ENCODE measurements at regions not wholly inside any gene's neighbourhood (a gene's known extent, or its start where the extent isn't known, plus 50 kb on each side); places are given as distances from the start of the nearest gene placed in this dataset.

DNA sequence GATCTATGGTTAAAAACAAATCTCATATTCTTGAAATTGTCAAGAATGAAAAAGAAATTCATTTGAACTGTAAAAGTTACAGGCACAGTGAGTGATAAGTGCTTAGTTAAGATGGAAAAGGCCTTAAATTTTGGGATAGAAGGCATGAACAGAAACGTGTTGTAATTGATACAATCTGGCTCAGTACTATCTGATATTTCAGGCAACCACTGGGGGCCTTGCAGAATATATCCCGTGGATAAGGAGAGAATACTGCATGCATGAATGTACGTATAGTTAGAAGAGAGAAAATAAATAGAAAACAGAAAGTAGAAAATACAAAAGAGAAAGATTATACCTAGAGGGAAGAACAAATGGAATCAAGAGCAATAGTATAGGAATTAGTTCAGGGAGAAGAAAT lies 741.4 kb upstream of the CCDC54 start:
- DNase-seq (ENCODE audit: low read depth), result no peak
- TF ChIP-seq, protein P1, sequence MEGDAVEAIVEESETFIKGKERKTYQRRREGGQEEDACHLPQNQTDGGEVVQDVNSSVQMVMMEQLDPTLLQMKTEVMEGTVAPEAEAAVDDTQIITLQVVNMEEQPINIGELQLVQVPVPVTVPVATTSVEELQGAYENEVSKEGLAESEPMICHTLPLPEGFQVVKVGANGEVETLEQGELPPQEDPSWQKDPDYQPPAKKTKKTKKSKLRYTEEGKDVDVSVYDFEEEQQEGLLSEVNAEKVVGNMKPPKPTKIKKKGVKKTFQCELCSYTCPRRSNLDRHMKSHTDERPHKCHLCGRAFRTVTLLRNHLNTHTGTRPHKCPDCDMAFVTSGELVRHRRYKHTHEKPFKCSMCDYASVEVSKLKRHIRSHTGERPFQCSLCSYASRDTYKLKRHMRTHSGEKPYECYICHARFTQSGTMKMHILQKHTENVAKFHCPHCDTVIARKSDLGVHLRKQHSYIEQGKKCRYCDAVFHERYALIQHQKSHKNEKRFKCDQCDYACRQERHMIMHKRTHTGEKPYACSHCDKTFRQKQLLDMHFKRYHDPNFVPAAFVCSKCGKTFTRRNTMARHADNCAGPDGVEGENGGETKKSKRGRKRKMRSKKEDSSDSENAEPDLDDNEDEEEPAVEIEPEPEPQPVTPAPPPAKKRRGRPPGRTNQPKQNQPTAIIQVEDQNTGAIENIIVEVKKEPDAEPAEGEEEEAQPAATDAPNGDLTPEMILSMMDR (IDR thresholded peaks at IDR 0.05; ENCODE audit: insufficient read depth, low read length), result no peak
- no peak overlapping the region for H3K4me3 ChIP-seq (ENCODE audit: low read depth, low read length)

DNA sequence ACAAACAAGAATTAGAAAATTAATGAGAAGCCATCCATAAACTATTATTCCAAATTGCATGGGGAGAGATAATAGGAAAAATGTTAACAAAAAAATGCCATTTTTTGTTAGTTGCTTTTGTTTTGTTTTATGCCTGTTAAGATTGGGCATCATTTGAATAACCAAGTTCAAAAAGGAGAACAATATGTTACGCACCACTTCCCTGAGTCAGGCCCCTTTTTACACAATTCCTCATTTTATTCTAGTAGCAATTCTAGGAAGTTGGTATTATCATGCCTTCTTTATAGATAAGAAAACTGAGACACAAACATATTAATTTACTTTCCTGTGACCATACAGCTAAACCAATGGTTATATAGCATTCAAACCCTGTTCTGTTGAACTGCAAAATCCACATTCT lies 736.9 kb upstream of the CCDC54 start:
- DNase-seq (ENCODE audit: low read depth), result no peak
- TF ChIP-seq, protein P1 (IDR thresholded peaks at IDR 0.05; ENCODE audit: insufficient read depth, low read length), result no peak
- H3K4me3 ChIP-seq (ENCODE audit: low read depth, low read length), result no peak overlapping the region

DNA sequence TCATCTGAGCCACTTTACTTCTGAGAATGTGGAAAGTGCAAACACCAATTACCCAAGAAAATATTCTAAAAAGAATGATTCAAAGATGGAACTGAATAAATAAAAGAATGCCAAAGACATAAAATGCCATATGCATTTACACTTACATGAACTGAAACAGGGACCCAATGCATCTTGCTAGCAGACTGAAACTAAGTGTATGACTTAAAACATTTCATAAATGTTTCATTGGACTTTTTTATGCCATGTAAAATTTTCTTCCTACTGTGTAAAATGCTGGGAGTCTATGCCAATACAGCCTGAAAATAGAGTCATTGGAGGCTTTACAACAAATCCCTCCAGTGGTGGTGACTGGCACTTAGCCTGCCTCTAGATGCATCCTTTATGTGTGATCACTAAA lies 735.1 kb upstream of the CCDC54 start:
- DNase-seq (ENCODE audit: low read depth), result no peak
- TF ChIP-seq, protein P1 (IDR thresholded peaks at IDR 0.05; ENCODE audit: insufficient read depth, low read length), result no peak
- H3K4me3 ChIP-seq (ENCODE audit: low read depth, low read length), result no peak overlapping the region

DNA sequence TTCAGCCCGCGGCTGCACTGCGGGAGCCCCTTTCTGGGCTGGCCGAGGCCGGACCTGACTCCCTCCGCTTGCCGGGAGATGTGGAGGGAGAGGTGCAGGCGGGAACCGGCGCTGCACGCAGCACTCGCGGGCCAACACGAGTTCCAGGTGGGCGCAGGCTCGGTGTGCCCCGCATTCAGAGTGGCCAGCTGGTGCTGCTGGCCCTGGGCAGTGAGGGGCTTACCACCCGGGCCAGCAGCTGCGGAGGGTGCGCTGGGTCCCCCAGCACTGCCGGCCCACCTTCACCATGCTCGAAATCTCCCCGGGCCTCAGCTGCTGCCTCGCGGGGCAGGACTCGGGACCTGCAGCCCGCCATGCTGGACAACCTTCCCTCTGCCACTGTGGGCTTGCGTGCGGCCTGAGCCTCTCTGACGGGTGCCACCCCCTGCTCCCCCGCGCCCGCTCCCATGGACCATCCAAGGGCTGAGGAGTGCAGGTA lies 733.5 kb upstream of the CCDC54 start:
- TF ChIP-seq, protein P1 (IDR thresholded peaks at IDR 0.05; ENCODE audit: insufficient read depth, low read length), result no peak
- DNase-seq (ENCODE audit: low read depth), result no peak
- H3K4me3 ChIP-seq (ENCODE audit: low read depth, low read length), result no peak overlapping the region

DNA sequence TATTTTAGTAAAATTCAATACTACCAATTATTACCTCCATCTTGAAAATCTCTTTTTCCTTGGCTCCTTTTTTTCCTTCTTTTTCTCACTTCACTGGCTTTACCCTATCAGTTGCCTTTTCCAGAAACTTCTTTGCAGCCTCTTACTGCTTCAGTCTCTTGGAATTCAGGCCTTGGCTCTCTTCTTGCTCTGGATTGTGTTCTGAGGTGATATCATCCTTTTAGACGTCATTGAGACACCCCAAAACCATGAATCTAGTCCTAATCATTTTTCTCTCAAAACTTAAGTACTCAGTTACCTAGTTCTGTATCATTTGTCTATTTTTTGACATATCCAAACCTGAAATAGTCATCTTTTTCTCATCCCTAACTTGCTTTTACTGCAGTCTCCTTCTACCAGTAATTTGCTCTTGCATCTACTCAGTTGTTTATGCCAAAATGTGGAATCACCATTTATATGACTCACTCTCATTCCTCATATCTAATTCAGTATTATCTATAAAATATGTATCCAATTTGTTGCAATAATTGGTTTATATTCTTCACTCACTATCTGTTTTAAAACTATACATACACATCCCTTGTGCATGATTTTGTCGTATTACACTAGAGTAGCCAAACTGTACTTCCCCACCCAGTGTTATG lies 703.2 kb upstream of the CCDC54 start:
- peak; percentile 68 for DNase-seq (ENCODE audit: low read depth)
- TF ChIP-seq, protein P1 (IDR thresholded peaks at IDR 0.05; ENCODE audit: insufficient read depth, low read length), result no peak

DNA sequence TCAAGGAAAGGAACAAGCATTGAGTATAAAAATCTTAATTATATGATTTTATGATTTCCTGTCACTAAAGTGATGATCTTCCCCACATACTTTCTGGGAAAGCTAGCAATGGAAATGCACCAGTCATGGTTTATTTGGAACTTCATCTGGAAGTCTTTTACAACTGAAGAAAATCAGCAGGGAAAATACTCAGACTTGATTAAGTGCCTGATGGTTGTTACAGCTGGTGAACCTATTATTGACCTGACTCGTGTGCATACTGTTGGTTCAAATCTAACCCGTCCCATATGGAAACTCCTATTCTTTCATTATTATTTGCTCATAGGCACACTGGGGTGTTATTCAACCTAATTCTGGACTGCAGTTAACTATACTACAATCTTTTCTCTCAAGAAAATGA lies 701.8 kb upstream of the CCDC54 start:
- DNase-seq (ENCODE audit: low read depth), result no peak
- TF ChIP-seq, protein P1 (IDR thresholded peaks at IDR 0.05; ENCODE audit: insufficient read depth, low read length), result no peak
- H3K4me3 ChIP-seq (ENCODE audit: low read depth, low read length), result no peak overlapping the region

More for the DNA sequence above, 703.2 kb upstream of the CCDC54 start:
- no peak overlapping the region for H3K4me3 ChIP-seq (ENCODE audit: low read depth, low read length)
